ENCODE measurements at regions not wholly inside any gene's neighbourhood (a gene's known extent, or its start where the extent isn't known, plus 50 kb on each side); places are given as distances from the start of the nearest gene placed in this dataset.

DNA sequence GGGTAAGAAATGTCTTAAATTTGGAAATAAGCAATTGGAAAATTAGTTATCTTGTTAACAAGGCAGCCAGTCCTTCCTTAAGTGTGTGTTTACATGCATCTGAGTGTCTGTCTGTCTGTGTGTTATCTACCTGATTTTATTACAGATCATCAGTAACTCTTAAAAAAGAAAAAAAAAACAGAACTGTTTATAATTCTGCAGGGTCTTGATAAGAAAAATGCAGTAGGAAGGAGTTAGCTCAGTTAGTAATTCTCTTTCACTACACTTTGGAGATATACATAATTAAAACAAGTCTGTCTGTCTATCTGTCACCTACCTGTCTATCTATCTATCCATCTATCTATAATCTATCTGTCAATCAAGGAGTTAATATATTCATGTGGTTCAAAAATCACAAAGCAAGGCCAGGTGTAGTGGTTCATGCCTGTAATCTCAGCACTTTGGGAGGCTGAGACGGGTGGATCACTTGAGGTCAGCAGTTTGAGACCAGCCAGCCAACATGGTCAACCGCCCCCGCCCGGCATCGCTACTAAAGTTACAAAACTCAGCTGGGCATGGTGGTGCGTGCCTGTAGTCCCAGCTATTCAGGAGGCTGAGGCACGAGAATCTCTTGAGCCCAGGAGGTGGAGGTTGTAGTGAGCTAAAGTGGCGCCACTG is 135.5 kb upstream of the SGO1 start:
- TF ChIP-seq, protein P1, sequence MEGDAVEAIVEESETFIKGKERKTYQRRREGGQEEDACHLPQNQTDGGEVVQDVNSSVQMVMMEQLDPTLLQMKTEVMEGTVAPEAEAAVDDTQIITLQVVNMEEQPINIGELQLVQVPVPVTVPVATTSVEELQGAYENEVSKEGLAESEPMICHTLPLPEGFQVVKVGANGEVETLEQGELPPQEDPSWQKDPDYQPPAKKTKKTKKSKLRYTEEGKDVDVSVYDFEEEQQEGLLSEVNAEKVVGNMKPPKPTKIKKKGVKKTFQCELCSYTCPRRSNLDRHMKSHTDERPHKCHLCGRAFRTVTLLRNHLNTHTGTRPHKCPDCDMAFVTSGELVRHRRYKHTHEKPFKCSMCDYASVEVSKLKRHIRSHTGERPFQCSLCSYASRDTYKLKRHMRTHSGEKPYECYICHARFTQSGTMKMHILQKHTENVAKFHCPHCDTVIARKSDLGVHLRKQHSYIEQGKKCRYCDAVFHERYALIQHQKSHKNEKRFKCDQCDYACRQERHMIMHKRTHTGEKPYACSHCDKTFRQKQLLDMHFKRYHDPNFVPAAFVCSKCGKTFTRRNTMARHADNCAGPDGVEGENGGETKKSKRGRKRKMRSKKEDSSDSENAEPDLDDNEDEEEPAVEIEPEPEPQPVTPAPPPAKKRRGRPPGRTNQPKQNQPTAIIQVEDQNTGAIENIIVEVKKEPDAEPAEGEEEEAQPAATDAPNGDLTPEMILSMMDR (conservative IDR thresholded peaks at IDR 0.05; ENCODE audit: low read depth, low read length), result no peak
- no peak for TF ChIP-seq EZH2 (IDR thresholded peaks at IDR 0.05; ENCODE audit: borderline replicate concordance, low read depth, low read length, poor library complexity, severe bottlenecking)
- no TSS peak for BruUV-seq (replicated peaks)

GRCh38 chr3:20320489-20320888 is 134.5 kb upstream of the SGO1 start:
- Histone ChIP-seq H3K4me3 (ENCODE audit: low read depth, low read length, poor library complexity, severe bottlenecking) (no peak overlapping the region), H3K27me3 (replicated peaks; ENCODE audit: insufficient read depth, low read depth, low read length, poor library complexity) (no peaks in the 10 kb centered on the region), H3K9me3 (ENCODE audit: low read depth, low read length, poor library complexity, severe bottlenecking) (no peaks in the 10 kb centered on the region), H3K4me1 (ENCODE audit: insufficient read depth, low read length, poor library complexity, severe bottlenecking) (no peaks in the 10 kb centered on the region), H3K27ac (ENCODE audit: low read depth, low read length, poor library complexity, severe bottlenecking) (no peak overlapping the region), H3K36me3 (ENCODE audit: insufficient read depth, low read length, poor library complexity, severe bottlenecking) (no peaks in the 10 kb centered on the region)
- no TSS peak for BruUV-seq (replicated peaks)
- ChIA-PET CTCF (no interaction called here), POLR2A (ENCODE audit: low non-redundant PET) (no interaction called here)
- DNase-seq (ENCODE audit: low spot score), result no peak
- no peak for TF ChIP-seq EZH2 (IDR thresholded peaks at IDR 0.05; ENCODE audit: borderline replicate concordance, low read depth, low read length, poor library complexity, severe bottlenecking)
- TF ChIP-seq, protein P1 (conservative IDR thresholded peaks at IDR 0.05; ENCODE audit: low read depth, low read length), result no peak
- intact Hi-C loops (cut with micrococcal nuclease; ENCODE audit: unreplicated experiment), result no loop called here

More for the DNA sequence above, 135.5 kb upstream of the SGO1 start:
- Histone ChIP-seq H3K27ac (ENCODE audit: low read depth, low read length, poor library complexity, severe bottlenecking) (no peak overlapping the region), H3K27me3 (replicated peaks; ENCODE audit: insufficient read depth, low read depth, low read length, poor library complexity) (no peaks in the 10 kb centered on the region), H3K36me3 (ENCODE audit: insufficient read depth, low read length, poor library complexity, severe bottlenecking) (no peaks in the 10 kb centered on the region), H3K9me3 (ENCODE audit: low read depth, low read length, poor library complexity, severe bottlenecking) (no peaks in the 10 kb centered on the region), H3K4me3 (ENCODE audit: low read depth, low read length, poor library complexity, severe bottlenecking) (no peak overlapping the region), H3K4me1 (ENCODE audit: insufficient read depth, low read length, poor library complexity, severe bottlenecking) (no peaks in the 10 kb centered on the region)
- DNase-seq (ENCODE audit: low spot score), result no peak
- intact Hi-C loops (cut with micrococcal nuclease; ENCODE audit: unreplicated experiment), result no loop called here
- ChIA-PET CTCF (no interaction called here), POLR2A (ENCODE audit: low non-redundant PET) (no interaction called here)

DNA sequence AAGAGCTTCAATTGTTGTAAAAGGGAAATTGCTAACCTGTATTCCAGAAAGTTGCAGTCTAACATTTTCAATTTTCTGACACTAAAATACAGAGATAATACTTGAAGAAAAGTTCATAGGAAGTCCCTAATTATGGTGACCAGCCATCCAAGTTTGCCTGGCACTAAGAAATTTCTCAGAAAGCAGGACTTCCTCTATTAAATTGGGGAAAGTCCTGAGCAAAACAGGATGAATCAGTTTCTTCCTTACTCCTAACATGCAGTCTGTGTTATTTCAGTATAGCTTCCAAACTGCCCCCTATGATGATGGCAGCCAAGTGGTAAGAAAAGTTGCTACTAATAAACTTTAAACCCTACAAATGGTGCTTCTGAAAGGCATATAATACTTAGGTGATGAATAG is 133.5 kb upstream of the SGO1 start:
- POLR2A ChIA-PET (ENCODE audit: low non-redundant PET), result no interaction called here

More for the DNA sequence above, 133.5 kb upstream of the SGO1 start:
- Histone ChIP-seq H3K27me3 (replicated peaks; ENCODE audit: insufficient read depth, low read depth, low read length, poor library complexity) (no peaks in the 10 kb centered on the region), H3K4me1 (ENCODE audit: insufficient read depth, low read length, poor library complexity, severe bottlenecking) (no peaks in the 10 kb centered on the region), H3K9me3 (ENCODE audit: low read depth, low read length, poor library complexity, severe bottlenecking) (no peaks in the 10 kb centered on the region), H3K27ac (ENCODE audit: low read depth, low read length, poor library complexity, severe bottlenecking) (no peak overlapping the region), H3K36me3 (ENCODE audit: insufficient read depth, low read length, poor library complexity, severe bottlenecking) (no peaks in the 10 kb centered on the region), H3K4me3 (ENCODE audit: low read depth, low read length, poor library complexity, severe bottlenecking) (no peak overlapping the region)
- DNase-seq (ENCODE audit: low spot score), result no peak
- intact Hi-C loops (cut with micrococcal nuclease; ENCODE audit: unreplicated experiment), result no loop called here
- no TSS peak for BruUV-seq (replicated peaks)
- TF ChIP-seq, protein P1 (conservative IDR thresholded peaks at IDR 0.05; ENCODE audit: low read depth, low read length), result no peak
- TF ChIP-seq EZH2 (IDR thresholded peaks at IDR 0.05; ENCODE audit: borderline replicate concordance, low read depth, low read length, poor library complexity, severe bottlenecking), result no peak
- CTCF ChIA-PET, result no interaction called here

Data from A673 (cell line).